ENCODE measurements at regions not wholly inside any gene's neighbourhood (a gene's known extent, or its start where the extent isn't known, plus 50 kb on each side); places are given as distances from the start of the nearest gene placed in this dataset.

- no peak for TF ChIP-seq EZH2 (IDR thresholded peaks at IDR 0.05)
- TF ChIP-seq, protein P1, sequence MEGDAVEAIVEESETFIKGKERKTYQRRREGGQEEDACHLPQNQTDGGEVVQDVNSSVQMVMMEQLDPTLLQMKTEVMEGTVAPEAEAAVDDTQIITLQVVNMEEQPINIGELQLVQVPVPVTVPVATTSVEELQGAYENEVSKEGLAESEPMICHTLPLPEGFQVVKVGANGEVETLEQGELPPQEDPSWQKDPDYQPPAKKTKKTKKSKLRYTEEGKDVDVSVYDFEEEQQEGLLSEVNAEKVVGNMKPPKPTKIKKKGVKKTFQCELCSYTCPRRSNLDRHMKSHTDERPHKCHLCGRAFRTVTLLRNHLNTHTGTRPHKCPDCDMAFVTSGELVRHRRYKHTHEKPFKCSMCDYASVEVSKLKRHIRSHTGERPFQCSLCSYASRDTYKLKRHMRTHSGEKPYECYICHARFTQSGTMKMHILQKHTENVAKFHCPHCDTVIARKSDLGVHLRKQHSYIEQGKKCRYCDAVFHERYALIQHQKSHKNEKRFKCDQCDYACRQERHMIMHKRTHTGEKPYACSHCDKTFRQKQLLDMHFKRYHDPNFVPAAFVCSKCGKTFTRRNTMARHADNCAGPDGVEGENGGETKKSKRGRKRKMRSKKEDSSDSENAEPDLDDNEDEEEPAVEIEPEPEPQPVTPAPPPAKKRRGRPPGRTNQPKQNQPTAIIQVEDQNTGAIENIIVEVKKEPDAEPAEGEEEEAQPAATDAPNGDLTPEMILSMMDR (IDR thresholded peaks at IDR 0.05): no peak
Observed at GRCh38 chr1:214837376-214837775, 234.4 kb downstream of the CENPF start.
